ENCODE measurements at regions not wholly inside any gene's neighbourhood (a gene's known extent, or its start where the extent isn't known, plus 50 kb on each side); places are given as distances from the start of the nearest gene placed in this dataset.

- peak; percentile 40 for DNase-seq
- in situ Hi-C loops (cut with MboI; ENCODE audit: low pct_unique_long_range_greater_than_20kb, low sequenced_read_pairs), result no loop called here
These were observed 772.9 kb downstream of the MED13L start for GRCh38 chr12:115504306-115505290.

GRCh38 chr12:115500872-115501271, 776.6 kb downstream of the MED13L start:
- no peak for DNase-seq
- in situ Hi-C loops (cut with MboI; ENCODE audit: low pct_unique_long_range_greater_than_20kb, low sequenced_read_pairs), result no loop called here

- no peak for DNase-seq
- in situ Hi-C loops (cut with MboI; ENCODE audit: low pct_unique_long_range_greater_than_20kb, low sequenced_read_pairs), result no loop called here
These were observed 782.2 kb downstream of the MED13L start for GRCh38 chr12:115495300-115495699.

- in situ Hi-C loops (cut with MboI; ENCODE audit: low pct_unique_long_range_greater_than_20kb, low sequenced_read_pairs), result no loop called here
- DNase-seq, result no peak
These were observed 784.9 kb downstream of the MED13L start for GRCh38 chr12:115492553-115492952.

- in situ Hi-C loops (cut with MboI; ENCODE audit: low pct_unique_long_range_greater_than_20kb, low sequenced_read_pairs), result no loop called here
These were observed 785.8 kb downstream of the MED13L start for GRCh38 chr12:115491511-115492250.

GRCh38 chr12:115489253-115489652, 788.2 kb downstream of the MED13L start:
- in situ Hi-C loops (cut with MboI; ENCODE audit: low pct_unique_long_range_greater_than_20kb, low sequenced_read_pairs), result no loop called here
- no peak for DNase-seq

More at GRCh38 chr12:115491511-115492250, 785.8 kb downstream of the MED13L start:
- DNase-seq, result no peak

- in situ Hi-C loops (cut with MboI; ENCODE audit: low pct_unique_long_range_greater_than_20kb, low sequenced_read_pairs), result no loop called here
- no peak for DNase-seq
These were observed 791.5 kb downstream of the MED13L start for GRCh38 chr12:115485967-115486366.

GRCh38 chr12:115485503-115485902, 792.0 kb downstream of the MED13L start:
- DNase-seq, result no peak
- in situ Hi-C loops (cut with MboI; ENCODE audit: low pct_unique_long_range_greater_than_20kb, low sequenced_read_pairs), result no loop called here

GRCh38 chr12:115482943-115483342, 794.5 kb downstream of the MED13L start:
- no peak for DNase-seq
- in situ Hi-C loops (cut with MboI; ENCODE audit: low pct_unique_long_range_greater_than_20kb, low sequenced_read_pairs), result no loop called here

- no peak for DNase-seq
- in situ Hi-C loops (cut with MboI; ENCODE audit: low pct_unique_long_range_greater_than_20kb, low sequenced_read_pairs), result no loop called here
These were observed 796.4 kb downstream of the MED13L start for GRCh38 chr12:115481141-115481540.

- no peak for DNase-seq
- in situ Hi-C loops (cut with MboI; ENCODE audit: low pct_unique_long_range_greater_than_20kb, low sequenced_read_pairs), result no loop called here
These were observed 794.5 kb upstream of the TBX3 start for GRCh38 chr12:115478505-115478904.

- in situ Hi-C loops (cut with MboI; ENCODE audit: low pct_unique_long_range_greater_than_20kb, low sequenced_read_pairs), result no loop called here
- DNase-seq, result no peak
These were observed 790.8 kb upstream of the TBX3 start for GRCh38 chr12:115474539-115475353.

GRCh38 chr12:115473257-115473956, 789.4 kb upstream of the TBX3 start:
- DNase-seq, result no peak
- in situ Hi-C loops (cut with MboI; ENCODE audit: low pct_unique_long_range_greater_than_20kb, low sequenced_read_pairs), result no loop called here

GRCh38 chr12:115472852-115473251, 788.9 kb upstream of the TBX3 start:
- in situ Hi-C loops (cut with MboI; ENCODE audit: low pct_unique_long_range_greater_than_20kb, low sequenced_read_pairs), result no loop called here
- DNase-seq, result no peak

- no peak for DNase-seq
- in situ Hi-C loops (cut with MboI; ENCODE audit: low pct_unique_long_range_greater_than_20kb, low sequenced_read_pairs), result no loop called here
These were observed 787.0 kb upstream of the TBX3 start for GRCh38 chr12:115470977-115471376.

- in situ Hi-C loops (cut with MboI; ENCODE audit: low pct_unique_long_range_greater_than_20kb, low sequenced_read_pairs), result no loop called here
- no peak for DNase-seq
These were observed 786.6 kb upstream of the TBX3 start for GRCh38 chr12:115470526-115470925.

GRCh38 chr12:115468087-115468510, 784.1 kb upstream of the TBX3 start:
- DNase-seq, result no peak
- in situ Hi-C loops (cut with MboI; ENCODE audit: low pct_unique_long_range_greater_than_20kb, low sequenced_read_pairs), result no loop called here

- in situ Hi-C loops (cut with MboI; ENCODE audit: low pct_unique_long_range_greater_than_20kb, low sequenced_read_pairs), result no loop called here
- no peak for DNase-seq
These were observed 783.6 kb upstream of the TBX3 start for GRCh38 chr12:115467531-115467930.

GRCh38 chr12:115466076-115466475, 782.1 kb upstream of the TBX3 start:
- in situ Hi-C loops (cut with MboI; ENCODE audit: low pct_unique_long_range_greater_than_20kb, low sequenced_read_pairs), result no loop called here

More at GRCh38 chr12:115466076-115466475, 782.1 kb upstream of the TBX3 start:
- DNase-seq, result no peak
